ENCODE measurements at regions not wholly inside any gene's neighbourhood (a gene's known extent, or its start where the extent isn't known, plus 50 kb on each side); places are given as distances from the start of the nearest gene placed in this dataset.

GRCh38 chr12:107167756-107168155 is 74.4 kb upstream of the CRY1 start (continued):
- TF ChIP-seq CREB5 (CRISPR knock-in tag; IDR thresholded peaks at IDR 0.05; ENCODE audit: low read depth) = no peak
- no peak for TF ChIP-seq PPARA (CRISPR knock-in tag; IDR thresholded peaks at IDR 0.05; ENCODE audit: borderline replicate concordance)

GRCh38 chr12:107169200-107169599 is 75.9 kb upstream of the CRY1 start:
- no peak for TF ChIP-seq POU6F1 (CRISPR knock-in tag; IDR thresholded peaks at IDR 0.05; ENCODE audit: borderline replicate concordance, low read depth)
- no peak for TF ChIP-seq ZNF8 (CRISPR knock-in tag; IDR thresholded peaks at IDR 0.05)
- no peak for TF ChIP-seq OSR1 (CRISPR knock-in tag; IDR thresholded peaks at IDR 0.05)
- TF ChIP-seq TOX (CRISPR knock-in tag; IDR thresholded peaks at IDR 0.05; ENCODE audit: borderline replicate concordance) = no peak
- TF ChIP-seq CSRNP3 (CRISPR knock-in tag; IDR thresholded peaks at IDR 0.05) = no peak
- no peak for TF ChIP-seq TCF4 (CRISPR knock-in tag; IDR thresholded peaks at IDR 0.05; ENCODE audit: borderline replicate concordance)
- no peak for TF ChIP-seq ZFP3 (CRISPR knock-in tag; IDR thresholded peaks at IDR 0.05)
- no peak for TF ChIP-seq TSHZ2 (CRISPR knock-in tag; IDR thresholded peaks at IDR 0.05)
- no peak for TF ChIP-seq PPARA (CRISPR knock-in tag; IDR thresholded peaks at IDR 0.05; ENCODE audit: borderline replicate concordance)

GRCh38 chr12:107178776-107179175 is 85.4 kb upstream of the CRY1 start:
- TF ChIP-seq ZFP30 (CRISPR knock-in tag; IDR thresholded peaks at IDR 0.05) (no peak), TSHZ2 (CRISPR knock-in tag; IDR thresholded peaks at IDR 0.05) (no peak), RARB (CRISPR knock-in tag; IDR thresholded peaks at IDR 0.05) (no peak), ZC3H10 (CRISPR knock-in tag; IDR thresholded peaks at IDR 0.05) (no peak), PATZ1 (CRISPR knock-in tag; IDR thresholded peaks at IDR 0.05; ENCODE audit: borderline replicate concordance) (no peak), ESRRG (CRISPR knock-in tag; IDR thresholded peaks at IDR 0.05) (no peak), ZNF70 (CRISPR knock-in tag; IDR thresholded peaks at IDR 0.05) (no peak), OSR1 (CRISPR knock-in tag; IDR thresholded peaks at IDR 0.05) (no peak), ISL1 (CRISPR knock-in tag; IDR thresholded peaks at IDR 0.05) (no peak)
- ATAC-seq = no peak

More at GRCh38 chr12:107169200-107169599, 75.9 kb upstream of the CRY1 start:
- no peak for ATAC-seq
